ENCODE measurements at regions not wholly inside any gene's neighbourhood (a gene's known extent, or its start where the extent isn't known, plus 50 kb on each side); places are given as distances from the start of the nearest gene placed in this dataset.

DNA sequence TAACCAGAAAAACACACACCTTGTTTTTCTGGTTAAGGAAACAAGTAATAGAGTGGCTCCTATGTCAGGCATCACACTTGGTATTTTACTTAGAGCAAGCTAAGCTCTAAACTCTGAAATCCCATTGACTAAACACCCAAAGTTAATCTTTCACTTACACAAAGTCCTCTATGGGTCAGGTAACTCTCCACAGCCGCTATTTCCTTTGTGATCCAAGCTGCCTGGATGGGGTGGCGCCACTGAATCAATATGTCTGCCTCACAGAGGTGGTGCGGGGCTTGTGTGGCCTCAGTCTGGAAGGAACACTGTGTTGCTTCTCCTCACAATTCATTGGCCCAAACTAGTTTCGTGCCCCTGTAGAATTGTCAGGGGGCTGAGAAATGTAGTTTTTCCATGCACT, 160.0 kb upstream of the E2F7 start:
- Histone ChIP-seq H3K9me3 (no peaks in the 10 kb centered on the region), H3K27ac (no peak overlapping the region), H3K4me3 (no peak overlapping the region), H3K4me1 (no peaks in the 10 kb centered on the region), H3K4me2 (no peak overlapping the region)
- FAIRE-seq = no peak
- no peak for ATAC-seq
- CTCF ChIA-PET = interaction anchor here (1.1 to 1.5 kb wide), 2 partner anchors 21 to 101 kb away, joined by 3 to 5 read pairs; no protein-coding TSS in a partner anchor
- POLR2A ChIA-PET = no interaction called here
- TF ChIP-seq ZNF302 (CRISPR knock-in tag; IDR thresholded peaks at IDR 0.05) (no peak), JUN (IDR thresholded peaks at IDR 0.05) (no peak), EP300 (IDR thresholded peaks at IDR 0.05) (no peak), ZSCAN20 (CRISPR knock-in tag; IDR thresholded peaks at IDR 0.05) (no peak), RARB (CRISPR knock-in tag; IDR thresholded peaks at IDR 0.05) (no peak), MAZ (IDR thresholded peaks at IDR 0.05; ENCODE audit: borderline replicate concordance, low read depth, low read length) (no peak), FOSL2 (IDR thresholded peaks at IDR 0.05) (no peak), FOSL2 (CRISPR knock-in tag; IDR thresholded peaks at IDR 0.05) (no peak)
- TF ChIP-seq, protein P1, sequence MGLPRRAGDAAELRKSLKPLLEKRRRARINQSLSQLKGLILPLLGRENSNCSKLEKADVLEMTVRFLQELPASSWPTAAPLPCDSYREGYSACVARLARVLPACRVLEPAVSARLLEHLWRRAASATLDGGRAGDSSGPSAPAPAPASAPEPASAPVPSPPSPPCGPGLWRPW (IDR thresholded peaks at IDR 0.05) = no peak
- TF ChIP-seq, protein P2, sequence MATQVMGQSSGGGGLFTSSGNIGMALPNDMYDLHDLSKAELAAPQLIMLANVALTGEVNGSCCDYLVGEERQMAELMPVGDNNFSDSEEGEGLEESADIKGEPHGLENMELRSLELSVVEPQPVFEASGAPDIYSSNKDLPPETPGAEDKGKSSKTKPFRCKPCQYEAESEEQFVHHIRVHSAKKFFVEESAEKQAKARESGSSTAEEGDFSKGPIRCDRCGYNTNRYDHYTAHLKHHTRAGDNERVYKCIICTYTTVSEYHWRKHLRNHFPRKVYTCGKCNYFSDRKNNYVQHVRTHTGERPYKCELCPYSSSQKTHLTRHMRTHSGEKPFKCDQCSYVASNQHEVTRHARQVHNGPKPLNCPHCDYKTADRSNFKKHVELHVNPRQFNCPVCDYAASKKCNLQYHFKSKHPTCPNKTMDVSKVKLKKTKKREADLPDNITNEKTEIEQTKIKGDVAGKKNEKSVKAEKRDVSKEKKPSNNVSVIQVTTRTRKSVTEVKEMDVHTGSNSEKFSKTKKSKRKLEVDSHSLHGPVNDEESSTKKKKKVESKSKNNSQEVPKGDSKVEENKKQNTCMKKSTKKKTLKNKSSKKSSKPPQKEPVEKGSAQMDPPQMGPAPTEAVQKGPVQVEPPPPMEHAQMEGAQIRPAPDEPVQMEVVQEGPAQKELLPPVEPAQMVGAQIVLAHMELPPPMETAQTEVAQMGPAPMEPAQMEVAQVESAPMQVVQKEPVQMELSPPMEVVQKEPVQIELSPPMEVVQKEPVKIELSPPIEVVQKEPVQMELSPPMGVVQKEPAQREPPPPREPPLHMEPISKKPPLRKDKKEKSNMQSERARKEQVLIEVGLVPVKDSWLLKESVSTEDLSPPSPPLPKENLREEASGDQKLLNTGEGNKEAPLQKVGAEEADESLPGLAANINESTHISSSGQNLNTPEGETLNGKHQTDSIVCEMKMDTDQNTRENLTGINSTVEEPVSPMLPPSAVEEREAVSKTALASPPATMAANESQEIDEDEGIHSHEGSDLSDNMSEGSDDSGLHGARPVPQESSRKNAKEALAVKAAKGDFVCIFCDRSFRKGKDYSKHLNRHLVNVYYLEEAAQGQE (IDR thresholded peaks at IDR 0.05) = no peak
- 33% methylated on average over 4 of the region's 4 CpGs for WGBS (ENCODE audit: missing lambda C conversion rate)
- DNase-seq (ENCODE audit: low read depth in 1 of 2, low spot score in 1 of 2) = no peak

DNA sequence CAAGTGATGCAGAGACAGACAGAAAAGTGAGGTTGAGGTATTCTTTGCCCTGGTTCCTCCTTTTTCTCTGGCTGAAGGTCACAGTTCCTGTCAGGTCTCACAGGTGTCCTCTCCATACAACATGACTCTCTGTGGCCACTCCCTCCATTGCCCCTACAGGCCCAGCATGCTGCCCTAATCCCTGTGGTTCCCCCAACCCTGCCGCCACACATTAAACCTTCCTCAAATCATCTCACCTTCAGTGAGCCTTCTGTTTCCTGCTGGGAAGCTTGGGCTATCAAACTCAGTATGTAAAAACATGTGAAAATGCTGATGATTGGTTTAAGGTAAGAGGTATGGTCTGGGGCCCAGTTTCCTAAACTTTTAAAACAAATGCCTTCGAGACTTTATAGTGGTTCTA, 159.0 kb upstream of the E2F7 start:
- no peaks in the 10 kb centered on the region for H3K9me3 ChIP-seq
- no peaks in the 10 kb centered on the region for H3K4me1 ChIP-seq
- ATAC-seq (no peak), FAIRE-seq (no peak), DNase-seq (ENCODE audit: low read depth in 1 of 2, low spot score in 1 of 2) (no peak)
- H3K27ac ChIP-seq = no peak overlapping the region
- ChIA-PET POLR2A (no interaction called here), CTCF (interaction anchor here (1.1 kb wide), 1 partner anchor 22 kb away, joined by 3 read pairs; no protein-coding TSS in a partner anchor)
- TF ChIP-seq, protein P3, sequence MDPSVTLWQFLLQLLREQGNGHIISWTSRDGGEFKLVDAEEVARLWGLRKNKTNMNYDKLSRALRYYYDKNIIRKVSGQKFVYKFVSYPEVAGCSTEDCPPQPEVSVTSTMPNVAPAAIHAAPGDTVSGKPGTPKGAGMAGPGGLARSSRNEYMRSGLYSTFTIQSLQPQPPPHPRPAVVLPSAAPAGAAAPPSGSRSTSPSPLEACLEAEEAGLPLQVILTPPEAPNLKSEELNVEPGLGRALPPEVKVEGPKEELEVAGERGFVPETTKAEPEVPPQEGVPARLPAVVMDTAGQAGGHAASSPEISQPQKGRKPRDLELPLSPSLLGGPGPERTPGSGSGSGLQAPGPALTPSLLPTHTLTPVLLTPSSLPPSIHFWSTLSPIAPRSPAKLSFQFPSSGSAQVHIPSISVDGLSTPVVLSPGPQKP (IDR thresholded peaks at IDR 0.05; ENCODE audit: low read depth, low read length) = no peak
- TF ChIP-seq MAFK (IDR thresholded peaks at IDR 0.05; ENCODE audit: partially characterized antibody) = no peak
- TF ChIP-seq RFX5 (IDR thresholded peaks at IDR 0.05) = no peak
- TF ChIP-seq ZC3H11A (IDR thresholded peaks at IDR 0.05) = no peak
- TF ChIP-seq PHF8 (IDR thresholded peaks at IDR 0.05; ENCODE audit: borderline replicate concordance, low read depth) = no peak
- no peak for TF ChIP-seq FOSB (CRISPR knock-in tag; IDR thresholded peaks at IDR 0.05)
- no peak for TF ChIP-seq NR3C1 (IDR thresholded peaks at IDR 0.05)
- no peak for TF ChIP-seq RCOR1 (IDR thresholded peaks at IDR 0.05; ENCODE audit: low read depth, low read length)
- TF ChIP-seq, protein P4, sequence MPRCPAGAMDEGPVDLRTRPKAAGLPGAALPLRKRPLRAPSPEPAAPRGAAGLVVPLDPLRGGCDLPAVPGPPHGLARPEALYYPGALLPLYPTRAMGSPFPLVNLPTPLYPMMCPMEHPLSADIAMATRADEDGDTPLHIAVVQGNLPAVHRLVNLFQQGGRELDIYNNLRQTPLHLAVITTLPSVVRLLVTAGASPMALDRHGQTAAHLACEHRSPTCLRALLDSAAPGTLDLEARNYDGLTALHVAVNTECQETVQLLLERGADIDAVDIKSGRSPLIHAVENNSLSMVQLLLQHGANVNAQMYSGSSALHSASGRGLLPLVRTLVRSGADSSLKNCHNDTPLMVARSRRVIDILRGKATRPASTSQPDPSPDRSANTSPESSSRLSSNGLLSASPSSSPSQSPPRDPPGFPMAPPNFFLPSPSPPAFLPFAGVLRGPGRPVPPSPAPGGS (IDR thresholded peaks at IDR 0.05) = no peak
- TF ChIP-seq, protein P5, sequence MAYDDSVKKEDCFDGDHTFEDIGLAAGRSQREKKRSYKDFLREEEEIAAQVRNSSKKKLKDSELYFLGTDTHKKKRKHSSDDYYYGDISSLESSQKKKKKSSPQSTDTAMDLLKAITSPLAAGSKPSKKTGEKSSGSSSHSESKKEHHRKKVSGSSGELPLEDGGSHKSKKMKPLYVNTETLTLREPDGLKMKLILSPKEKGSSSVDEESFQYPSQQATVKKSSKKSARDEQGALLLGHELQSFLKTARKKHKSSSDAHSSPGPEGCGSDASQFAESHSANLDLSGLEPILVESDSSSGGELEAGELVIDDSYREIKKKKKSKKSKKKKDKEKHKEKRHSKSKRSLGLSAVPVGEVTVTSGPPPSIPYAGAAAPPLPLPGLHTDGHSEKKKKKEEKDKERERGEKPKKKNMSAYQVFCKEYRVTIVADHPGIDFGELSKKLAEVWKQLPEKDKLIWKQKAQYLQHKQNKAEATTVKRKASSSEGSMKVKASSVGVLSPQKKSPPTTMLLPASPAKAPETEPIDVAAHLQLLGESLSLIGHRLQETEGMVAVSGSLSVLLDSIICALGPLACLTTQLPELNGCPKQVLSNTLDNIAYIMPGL (CRISPR knock-in tag; IDR thresholded peaks at IDR 0.05; ENCODE audit: borderline replicate concordance) = no peak
- TF ChIP-seq, protein P6, sequence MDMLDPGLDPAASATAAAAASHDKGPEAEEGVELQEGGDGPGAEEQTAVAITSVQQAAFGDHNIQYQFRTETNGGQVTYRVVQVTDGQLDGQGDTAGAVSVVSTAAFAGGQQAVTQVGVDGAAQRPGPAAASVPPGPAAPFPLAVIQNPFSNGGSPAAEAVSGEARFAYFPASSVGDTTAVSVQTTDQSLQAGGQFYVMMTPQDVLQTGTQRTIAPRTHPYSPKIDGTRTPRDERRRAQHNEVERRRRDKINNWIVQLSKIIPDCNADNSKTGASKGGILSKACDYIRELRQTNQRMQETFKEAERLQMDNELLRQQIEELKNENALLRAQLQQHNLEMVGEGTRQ (IDR thresholded peaks at IDR 0.05) = no peak
- no peak for TF ChIP-seq ZNF302 (CRISPR knock-in tag; IDR thresholded peaks at IDR 0.05)
- TF ChIP-seq, protein P2 (IDR thresholded peaks at IDR 0.05) = no peak
- 24% methylated on average over 2 of the region's 2 CpGs for WGBS (ENCODE audit: missing lambda C conversion rate)
- no peak overlapping the region for H3K4me2 ChIP-seq
- no peak overlapping the region for H3K4me3 ChIP-seq

All from A549 (cell line).